Left renal pelvis (tissue), 4 donors: ENCODE measurements at regions not wholly inside any gene's neighbourhood (a gene's known extent, or its start where the extent isn't known, plus 50 kb on each side); places are given as distances from the start of the nearest gene placed in this dataset.
"Not testable (repeated sequence)": the region's sequence is repeated elsewhere in the genome, so short reads cannot be mapped to it uniquely, and the experiment has no call there.

Experiments used
- DNase-seq, 4 donors: peaks; one replicate each; pipeline ENCODE4 v3.0.0-alpha.2; 2013; ENCODE audit warnings: low read depth in 4 of 4, low spot score in 3 of 4

- DNase-seq = no peak
These were observed 254.8 kb upstream of the FAM241A start for GRCh38 chr4:111890412-111890811.

- DNase-seq = no peak
These were observed 239.7 kb upstream of the FAM241A start for GRCh38 chr4:111905511-111905910.

- no peak for DNase-seq
These were observed 225.6 kb upstream of the FAM241A start for GRCh38 chr4:111919639-111920038.

GRCh38 chr4:111921714-111922113 is 223.5 kb upstream of the FAM241A start:
- DNase-seq = no peak

GRCh38 chr4:111923786-111924185 is 221.5 kb upstream of the FAM241A start:
- DNase-seq = no peak

- DNase-seq = no peak
These were observed 220.6 kb upstream of the FAM241A start for GRCh38 chr4:111924696-111925095.

- no peak for DNase-seq
These were observed 214.6 kb upstream of the FAM241A start for GRCh38 chr4:111930659-111931058.

- DNase-seq = no peak
These were observed 211.6 kb upstream of the FAM241A start for GRCh38 chr4:111933703-111934102.

GRCh38 chr4:111934314-111934713 is 210.9 kb upstream of the FAM241A start:
- no peak for DNase-seq

GRCh38 chr4:111937368-111937767 is 207.9 kb upstream of the FAM241A start:
- DNase-seq = no peak

- no peak for DNase-seq
These were observed 203.3 kb upstream of the FAM241A start for GRCh38 chr4:111941957-111942356.

- DNase-seq = no peak
These were observed 201.5 kb upstream of the FAM241A start for GRCh38 chr4:111943796-111944203.

- no peak for DNase-seq
These were observed 200.2 kb upstream of the FAM241A start for GRCh38 chr4:111945014-111945413.

- no peak for DNase-seq
These were observed 198.5 kb upstream of the FAM241A start for GRCh38 chr4:111946800-111947199.

GRCh38 chr4:111952688-111953087 is 192.6 kb upstream of the FAM241A start:
- DNase-seq = no peak

- no peak for DNase-seq
These were observed 190.7 kb upstream of the FAM241A start for GRCh38 chr4:111954550-111954949.

- DNase-seq = no peak
These were observed 190.3 kb upstream of the FAM241A start for GRCh38 chr4:111955001-111955400.

GRCh38 chr4:111957116-111957515 is 188.1 kb upstream of the FAM241A start:
- no peak for DNase-seq

GRCh38 chr4:111957997-111958396 is 187.3 kb upstream of the FAM241A start:
- no peak for DNase-seq

- DNase-seq = no peak
These were observed 186.0 kb upstream of the FAM241A start for GRCh38 chr4:111959222-111959621.

- DNase-seq = no peak
These were observed 185.0 kb upstream of the FAM241A start for GRCh38 chr4:111960241-111960667.

GRCh38 chr4:111961026-111961425 is 184.2 kb upstream of the FAM241A start:
- not testable (repeated sequence) for DNase-seq

GRCh38 chr4:111961809-111962208 is 183.4 kb upstream of the FAM241A start:
- DNase-seq = no peak
